B cell (primary cell): ENCODE measurements at regions not wholly inside any gene's neighbourhood (a gene's known extent, or its start where the extent isn't known, plus 50 kb on each side); places are given as distances from the start of the nearest gene placed in this dataset.

Source experiments
- ATAC-seq: fragments of 200-7000 bp; cut with Tn5 transposase; one replicate; pipeline ENCODE4 v1.10.0; 2021; ENCODE audit warnings: low read depth, mild to moderate bottlenecking, moderate number of reproducible peaks, moderate library complexity
- CTCF ChIA-PET: fragments of 350-600 bp; sonication (Branson Sonifier 250); formaldehyde crosslinking; loops from one replicate; lab custom pipeline; 2021; ENCODE audit warnings: antibody characterized with exemption, inconsistent platforms; lab: Charles Lee
- POLR2A ChIA-PET: fragments of 350-600 bp; sonication (Branson Sonifier 250); formaldehyde crosslinking; loops from one replicate; lab custom pipeline; 2021; ENCODE audit warnings: antibody characterized with exemption; lab: Charles Lee
- DNase-seq: peaks from one replicate; pipeline ENCODE4 v3.0.0; 2013
- H2AFZ ChIP-seq: 2 replicates; pipeline ENCODE4 v1.6.1; 2012; ENCODE audit warnings: mild to moderate bottlenecking, low read depth, low read length; ENCODE audit not compliant: insufficient read depth, poor library complexity, severe bottlenecking
- H3K27ac ChIP-seq, 2 donors: 1 replicate in 1 of 2; 2 replicates in 1 of 2; pipeline ENCODE4 v1.5.1; 2012 to 2013; ENCODE audit warnings: low read length in 2 of 2, mild to moderate bottlenecking in 2 of 2, moderate library complexity in 1 of 2
- H3K27me3 ChIP-seq, 4 experiments: fragments of 200-600 bp in 1 of 4; sonication (generic) in 1 of 4; replicated peaks in 1 of 4; 1 replicate in 2 of 4; 2 replicates in 2 of 4; pipeline versions ENCODE4 v1.6.1 to v1.7.0; 2013 to 2016; ENCODE audit warnings: low read length in 3 of 4, mild to moderate bottlenecking in 2 of 4, mixed read lengths in 1 of 4, moderate library complexity in 1 of 4; ENCODE audit not compliant: insufficient read depth in 4 of 4, control insufficient read depth in 3 of 4; ENCODE audit errors: control extremely low read depth in 1 of 4
- H3K36me3 ChIP-seq, 2 experiments: replicated peaks in 1 of 2; 1 replicate in 1 of 2; 2 replicates in 1 of 2; pipeline versions ENCODE4 v1.6.1 to v1.7.1; 2013; ENCODE audit warnings: low read length in 1 of 2; ENCODE audit not compliant: insufficient read depth in 2 of 2, control insufficient read depth in 1 of 2; ENCODE audit errors: control extremely low read depth in 1 of 2, extremely low read depth in 1 of 2
- H3K4me1 ChIP-seq, 2 donors: fragments of 200-600 bp in 1 of 2; sonication (generic) in 1 of 2; 1 replicate in 1 of 2; 2 replicates in 1 of 2; pipeline versions ENCODE4 v1.5.1 to v1.6.1; 2013 to 2017; ENCODE audit warnings: low read length in 2 of 2; ENCODE audit not compliant: control insufficient read depth in 2 of 2, insufficient read depth in 2 of 2
- H3K4me2 ChIP-seq: replicated peaks from 2 replicates; pipeline ENCODE3; 2012; ENCODE audit warnings: mild to moderate bottlenecking, low read depth, low read length; ENCODE audit not compliant: poor library complexity, severe bottlenecking
- H3K4me3 ChIP-seq, 5 experiments: fragments of 200-600 bp in 1 of 5; sonication (generic) in 1 of 5; 1 replicate in 3 of 5; 2 replicates in 2 of 5; pipeline versions ENCODE4 v1.5.1 to v1.7.0; 2011 to 2016; ENCODE audit warnings: low read length in 4 of 5, mild to moderate bottlenecking in 4 of 5, low read depth in 2 of 5, control low read depth in 1 of 5, moderate library complexity in 1 of 5; ENCODE audit not compliant: insufficient read depth in 1 of 5; ENCODE audit errors: control extremely low read depth in 1 of 5, extremely low read depth in 1 of 5
- H3K79me2 ChIP-seq: fragments of 200-600 bp; sonication (generic); one replicate; pipeline ENCODE4 v1.6.0; 2016; ENCODE audit warnings: low read length; ENCODE audit not compliant: control insufficient read depth, insufficient read depth
- H3K9ac ChIP-seq: fragments of 200-600 bp; sonication (generic); 2 replicates; pipeline ENCODE4 v1.6.1; 2017; ENCODE audit warnings: mild to moderate bottlenecking, low read length, moderate library complexity
- H3K9me3 ChIP-seq, 3 donors: one replicate each; pipeline versions ENCODE4 v1.6.1 to v1.7.1; 2013; ENCODE audit warnings: low read length in 2 of 3; ENCODE audit not compliant: control insufficient read depth in 2 of 3, insufficient read depth in 1 of 3; ENCODE audit errors: control extremely low read depth in 1 of 3
- H4K20me1 ChIP-seq: 2 replicates; pipeline ENCODE4 v1.6.0; 2012; ENCODE audit warnings: mild to moderate bottlenecking, low read length; ENCODE audit not compliant: insufficient read depth, control insufficient read depth, poor library complexity, severe bottlenecking
- H3K27ac Mint-ChIP-seq: one replicate; pipeline ENCODE4 v1.8.0; 2021; ENCODE audit warnings: mixed read lengths
- H3K27me3 Mint-ChIP-seq: one replicate; pipeline ENCODE4 v1.8.0; 2021; ENCODE audit warnings: mixed read lengths
- H3K4me1 Mint-ChIP-seq: one replicate; pipeline ENCODE4 v1.8.0; 2021; ENCODE audit warnings: mixed read lengths
- H3K4me3 Mint-ChIP-seq: one replicate; pipeline ENCODE4 v1.8.0; 2021; ENCODE audit warnings: mixed read lengths
- H3K9me3 Mint-ChIP-seq: one replicate; pipeline ENCODE4 v1.8.0; 2022; ENCODE audit warnings: mixed read lengths; ENCODE audit not compliant: insufficient read depth
- CTCF ChIP-seq: fragments of 200-600 bp; IDR thresholded peaks from one replicate; pipeline ENCODE4 v1.8.0; 2022; ENCODE audit warnings: antibody characterized with exemption, mild to moderate bottlenecking
- EZH2 ChIP-seq: IDR thresholded peaks from 2 replicates; pipeline ENCODE4 v1.6.1; 2012; ENCODE audit warnings: borderline replicate concordance, low read depth, mild to moderate bottlenecking, moderate library complexity, low read length; ENCODE audit not compliant: insufficient read depth, poor library complexity, severe bottlenecking
- WGBS: methylation state at CpG from one replicate; pipeline ENCODE4 v1.1.5; 2013; ENCODE audit warnings: missing lambda C conversion rate; ENCODE audit not compliant: insufficient coverage; 5-methylcytosine and 5-hydroxymethylcytosine counted together
- intact Hi-C: fragments of 100-400 bp; cut with micrococcal nuclease; formaldehyde crosslinking; loops from one replicate; pipeline ENCODE4 v1.10.0; 2022

- H3K4me1 ChIP-seq, result no peaks in the 10 kb centered on the region
- H3K9me3 ChIP-seq, result peaks cover 0 to 3% (median 1%) of the 10 kb centered on the region in 3 donors
- H3K27ac Mint-ChIP-seq, result no peak overlapping the region
- no CpG with 5 or more reads among the region's 4 CpGs for WGBS
- intact Hi-C loops, result no loop called here
- CTCF ChIA-PET, result no interaction called here
- H3K27me3 Mint-ChIP-seq, result peaks cover 39% of the 10 kb centered on the region
- DNase-seq, result no peak
- H3K4me1 Mint-ChIP-seq, result no peaks in the 10 kb centered on the region
- peaks cover 0 to 3% (median 0%) of the 10 kb centered on the region in 4 experiments for H3K27me3 ChIP-seq
- no peak overlapping the region for H3K4me3 ChIP-seq
- no peak overlapping the region for H3K4me2 ChIP-seq
- no peak overlapping the region for H3K27ac ChIP-seq
- H3K79me2 ChIP-seq, result no peaks in the 10 kb centered on the region
- H3K4me3 Mint-ChIP-seq, result no peak overlapping the region
- no peak overlapping the region for H2AFZ ChIP-seq
- TF ChIP-seq CTCF (no peak), EZH2 (no peak)
- H3K9ac ChIP-seq, result no peak overlapping the region
- no peaks in the 10 kb centered on the region for H3K9me3 Mint-ChIP-seq
- ATAC-seq, result no peak
- H4K20me1 ChIP-seq, result no peaks in the 10 kb centered on the region
- no peaks in the 10 kb centered on the region for H3K36me3 ChIP-seq
- POLR2A ChIA-PET, result no interaction called here
Measured at GRCh38 chr2:8263901-8264300, 418.0 kb upstream of the ID2 start.

GRCh38 chr2:8264981-8265380, 416.9 kb upstream of the ID2 start:
- POLR2A ChIA-PET, result no interaction called here
- Mint-ChIP-seq H3K27ac (no peak overlapping the region), H3K4me1 (no peaks in the 10 kb centered on the region), H3K4me3 (no peak overlapping the region), H3K27me3 (peaks cover 34% of the 10 kb centered on the region), H3K9me3 (no peaks in the 10 kb centered on the region)
- Histone ChIP-seq H3K79me2 (no peaks in the 10 kb centered on the region), H3K4me1 (no peaks in the 10 kb centered on the region), H3K4me2 (no peak overlapping the region), H3K4me3 (no peak overlapping the region), H3K27ac (no peak overlapping the region), H2AFZ (no peak overlapping the region), H3K27me3 (peaks cover 0 to 3% (median 0%) of the 10 kb centered on the region in 4 experiments), H3K9me3 (peaks cover 0 to 3% (median 1%) of the 10 kb centered on the region in 3 donors), H4K20me1 (no peaks in the 10 kb centered on the region), H3K36me3 (no peaks in the 10 kb centered on the region), H3K9ac (no peak overlapping the region)
- ATAC-seq (no peak), DNase-seq (no peak)
- CTCF ChIA-PET, result no interaction called here
- TF ChIP-seq EZH2 (no peak), CTCF (no peak)
- WGBS, result 71% methylated on average over 1 of the region's 3 CpGs
- intact Hi-C loops, result no loop called here
